ENCODE measurements at regions not wholly inside any gene's neighbourhood (a gene's known extent, or its start where the extent isn't known, plus 50 kb on each side); places are given as distances from the start of the nearest gene placed in this dataset.
A peak's percentile ranks its signal among the peaks of the same experiment; 100 is the strongest.

GRCh38 chr9:75235632-75236031, 147.3 kb downstream of the OSTF1 start:
- intact Hi-C loops (cut with micrococcal nuclease; ENCODE audit: unreplicated experiment): no loop called here
- H3K27me3 ChIP-seq (replicated peaks; ENCODE audit: control insufficient read depth, insufficient read depth, low read length): no peaks in the 10 kb centered on the region
- no peak overlapping the region for H3K4me3 ChIP-seq (ENCODE audit: low read depth, low read length)
- H3K4me1 ChIP-seq: no peaks in the 10 kb centered on the region
- no peaks in the 10 kb centered on the region for H3K4me1 Mint-ChIP-seq (ENCODE audit: low read depth, unreplicated experiment)
- ChIA-PET CTCF (no interaction called here), POLR2A (no interaction called here)
- H3K36me3 Mint-ChIP-seq (ENCODE audit: insufficient read depth, unreplicated experiment): no peaks in the 10 kb centered on the region
- DNase-seq: no peak
- H3K36me3 ChIP-seq (ENCODE audit: control insufficient read depth, insufficient read depth, low read length): no peaks in the 10 kb centered on the region
- BruUV-seq (replicated peaks): no TSS peak
- no peak for TF ChIP-seq CTCF (IDR thresholded peaks at IDR 0.05; ENCODE audit: insufficient read depth in 1 of 2, low read depth in 1 of 2, low read length in 1 of 2, severe bottlenecking in 1 of 2, unreplicated experiment in 1 of 2)
- no peak overlapping the region for H3K4me3 Mint-ChIP-seq (ENCODE audit: unreplicated experiment)
- H3K9me3 ChIP-seq: no peaks in the 10 kb centered on the region
- H3K27ac Mint-ChIP-seq (ENCODE audit: unreplicated experiment): no peak overlapping the region
- no peaks in the 10 kb centered on the region for H3K9me3 Mint-ChIP-seq (ENCODE audit: unreplicated experiment)
- H3K27me3 Mint-ChIP-seq (ENCODE audit: insufficient read depth, unreplicated experiment): no peaks in the 10 kb centered on the region

GRCh38 chr9:75238311-75238976, 150.1 kb downstream of the OSTF1 start:
- no peaks in the 10 kb centered on the region for H3K36me3 ChIP-seq (ENCODE audit: control insufficient read depth, insufficient read depth, low read length)
- DNase-seq: peak; percentile 29
- POLR2A ChIA-PET: no interaction called here
- H3K4me3 Mint-ChIP-seq (ENCODE audit: unreplicated experiment): no peak overlapping the region
- no peaks in the 10 kb centered on the region for H3K4me1 Mint-ChIP-seq (ENCODE audit: low read depth, unreplicated experiment)
- H3K4me1 ChIP-seq: no peaks in the 10 kb centered on the region
- no peak overlapping the region for H3K4me3 ChIP-seq (ENCODE audit: low read depth, low read length)
- H3K36me3 Mint-ChIP-seq (ENCODE audit: insufficient read depth, unreplicated experiment): no peaks in the 10 kb centered on the region
- peak in 1 of 2 experiments; percentile 10 for TF ChIP-seq CTCF (IDR thresholded peaks at IDR 0.05; ENCODE audit: insufficient read depth in 1 of 2, low read depth in 1 of 2, low read length in 1 of 2, severe bottlenecking in 1 of 2, unreplicated experiment in 1 of 2)
- H3K27ac Mint-ChIP-seq (ENCODE audit: unreplicated experiment): no peak overlapping the region
- H3K9me3 ChIP-seq: no peaks in the 10 kb centered on the region
- no TSS peak for BruUV-seq (replicated peaks)
- intact Hi-C loops (cut with micrococcal nuclease; ENCODE audit: unreplicated experiment): loop anchor here (1.0 kb wide), 2 partner anchors 37 to 53 kb away; no protein-coding TSS in a partner anchor
- H3K27me3 Mint-ChIP-seq (ENCODE audit: insufficient read depth, unreplicated experiment): no peaks in the 10 kb centered on the region
- no peaks in the 10 kb centered on the region for H3K27me3 ChIP-seq (replicated peaks; ENCODE audit: control insufficient read depth, insufficient read depth, low read length)
- H3K9me3 Mint-ChIP-seq (ENCODE audit: unreplicated experiment): no peaks in the 10 kb centered on the region
- CTCF ChIA-PET: no interaction called here

GRCh38 chr9:75239176-75239575, 150.9 kb downstream of the OSTF1 start:
- Mint-ChIP-seq H3K9me3 (ENCODE audit: unreplicated experiment) (no peaks in the 10 kb centered on the region), H3K4me1 (ENCODE audit: low read depth, unreplicated experiment) (no peaks in the 10 kb centered on the region), H3K27ac (ENCODE audit: unreplicated experiment) (no peak overlapping the region), H3K27me3 (ENCODE audit: insufficient read depth, unreplicated experiment) (no peaks in the 10 kb centered on the region), H3K4me3 (ENCODE audit: unreplicated experiment) (no peak overlapping the region), H3K36me3 (ENCODE audit: insufficient read depth, unreplicated experiment) (no peaks in the 10 kb centered on the region)
- ChIA-PET POLR2A (no interaction called here), CTCF (no interaction called here)
- H3K4me1 ChIP-seq: no peaks in the 10 kb centered on the region
- no peak for TF ChIP-seq CTCF (IDR thresholded peaks at IDR 0.05; ENCODE audit: insufficient read depth in 1 of 2, low read depth in 1 of 2, low read length in 1 of 2, severe bottlenecking in 1 of 2, unreplicated experiment in 1 of 2)
- DNase-seq: no peak
- intact Hi-C loops (cut with micrococcal nuclease; ENCODE audit: unreplicated experiment): no loop called here
- no TSS peak for BruUV-seq (replicated peaks)
- no peaks in the 10 kb centered on the region for H3K9me3 ChIP-seq
- no peak overlapping the region for H3K4me3 ChIP-seq (ENCODE audit: low read depth, low read length)
- H3K36me3 ChIP-seq (ENCODE audit: control insufficient read depth, insufficient read depth, low read length): no peaks in the 10 kb centered on the region
- no peaks in the 10 kb centered on the region for H3K27me3 ChIP-seq (replicated peaks; ENCODE audit: control insufficient read depth, insufficient read depth, low read length)
